Activated CD4-positive, alpha-beta T cell treated with anti-CD3 and anti-CD28 coated beads, Interleukin-2, amount 50 U/mL, for 4 hours (primary cell): ENCODE measurements at regions not wholly inside any gene's neighbourhood (a gene's known extent, or its start where the extent isn't known, plus 50 kb on each side); places are given as distances from the start of the nearest gene placed in this dataset.
"Not testable (repeated sequence)": the region's sequence is repeated elsewhere in the genome, so short reads cannot be mapped to it uniquely, and the experiment has no call there.

Source experiments
- DNase-seq, 2 experiments: peaks; one replicate each; pipeline ENCODE4 v3.0.0-alpha.2; 2020

DNA sequence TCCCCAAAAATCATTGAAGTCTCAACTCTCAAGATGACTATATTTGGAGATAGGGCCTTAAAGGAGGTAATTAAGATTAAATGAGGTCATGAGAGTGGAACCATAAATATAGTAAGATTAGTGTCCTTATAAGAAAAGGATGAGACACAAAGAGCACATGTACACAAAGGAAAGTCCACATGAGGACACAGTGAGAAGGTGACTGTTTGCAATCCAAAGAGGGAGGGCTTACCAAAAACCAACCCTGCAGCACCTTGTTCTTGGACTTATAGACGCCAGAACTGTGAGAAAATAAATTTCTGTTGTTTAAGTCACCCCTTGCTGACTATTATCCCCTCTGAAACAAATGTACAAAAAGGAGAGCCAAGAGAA, 150.4 kb upstream of the SMLR1 start:
- DNase-seq = no peak

DNA sequence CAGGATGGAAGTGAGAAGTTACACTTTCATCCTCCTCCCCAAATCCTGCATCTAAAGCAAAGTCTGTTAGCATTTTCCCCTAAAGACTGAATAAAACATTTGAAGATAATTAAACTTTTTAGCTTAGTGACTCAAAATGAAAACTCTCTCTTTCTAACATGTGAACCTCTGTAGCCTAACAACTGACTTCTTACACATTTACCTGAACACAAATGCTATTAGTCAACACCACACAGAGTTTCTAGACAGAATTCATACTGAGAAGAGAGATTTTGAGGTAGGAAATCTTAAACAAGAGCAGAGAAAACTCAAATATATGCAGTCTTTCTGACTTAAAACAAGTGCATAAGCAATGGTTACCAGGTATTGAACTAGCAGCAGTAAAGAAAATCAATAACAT, 149.9 kb upstream of the SMLR1 start:
- DNase-seq = no peak

DNA sequence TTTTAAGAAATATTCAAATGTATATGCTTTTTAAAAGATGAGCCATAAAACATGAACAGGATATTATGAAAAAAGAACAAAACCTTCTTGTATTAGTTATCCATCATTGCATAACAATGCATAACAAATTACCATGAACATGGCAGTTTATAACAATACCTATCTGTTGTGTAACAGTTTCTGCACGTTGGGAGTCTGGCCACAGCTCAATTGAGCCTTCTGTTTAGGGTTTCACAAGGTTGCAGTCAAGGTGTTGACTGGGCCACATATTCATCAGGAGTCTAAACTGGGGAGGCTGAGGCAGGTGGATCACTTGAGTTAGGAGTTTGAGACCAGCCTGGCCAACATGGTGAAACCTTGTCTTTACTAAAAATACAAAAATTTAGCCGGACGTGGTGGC, 149.4 kb upstream of the SMLR1 start:
- no peak for DNase-seq

DNA sequence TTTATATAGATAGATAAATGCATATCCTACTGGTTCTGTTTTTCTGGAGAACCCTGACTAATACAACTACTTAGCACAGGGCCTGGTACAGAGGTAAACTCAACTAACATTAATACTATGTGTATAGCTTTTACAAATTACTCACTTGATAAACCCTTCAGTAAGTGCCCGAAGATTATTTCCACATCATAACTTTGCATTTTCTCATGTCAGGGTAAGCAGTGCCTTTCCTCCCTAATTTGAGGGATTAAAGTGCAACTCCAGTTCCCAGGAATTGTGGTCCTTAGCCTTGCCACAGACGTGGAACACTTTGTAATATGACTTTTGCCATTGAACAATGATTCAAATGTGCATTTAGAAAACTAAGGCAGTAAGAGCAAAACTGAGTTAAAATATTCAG, 147.5 kb upstream of the SMLR1 start:
- no peak for DNase-seq

DNA sequence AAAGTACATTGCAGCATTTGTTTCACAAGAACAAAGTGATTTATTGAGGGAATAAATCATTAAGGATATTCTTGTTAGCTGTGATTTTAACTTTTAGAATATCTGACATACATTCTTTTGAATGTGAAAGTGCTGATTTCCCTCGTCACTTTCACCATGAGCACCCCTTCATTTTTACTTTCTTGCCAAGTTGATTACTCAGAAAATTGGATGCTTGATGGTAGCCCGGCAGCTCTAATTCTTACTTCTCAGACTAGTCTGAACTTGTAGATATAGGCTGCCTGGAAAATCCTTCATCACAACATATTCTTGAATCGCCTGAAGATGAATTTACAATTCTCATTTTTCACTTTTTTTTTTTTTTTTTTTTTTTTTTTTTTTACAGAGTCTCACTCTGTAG, 147.1 kb upstream of the SMLR1 start:
- no peak for DNase-seq

DNA sequence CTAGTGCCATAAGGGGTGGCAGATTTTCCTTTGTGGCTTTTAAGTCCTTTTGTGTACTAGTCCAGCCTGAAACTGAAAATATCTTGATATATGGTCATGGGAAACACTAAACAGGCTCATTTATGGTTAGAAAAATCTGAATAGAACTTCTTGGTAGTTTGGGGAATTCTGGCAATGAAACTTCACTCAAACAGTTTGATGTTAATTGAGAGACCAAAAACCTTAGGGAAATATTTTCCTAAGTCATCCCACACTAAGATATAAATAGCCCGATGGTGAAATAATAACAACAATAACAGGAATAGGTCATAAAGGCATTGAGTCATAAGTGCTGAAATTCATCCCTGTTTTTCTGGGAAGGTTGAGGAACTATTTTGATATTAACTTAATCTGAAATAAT, 146.2 kb upstream of the SMLR1 start:
- no peak for DNase-seq

DNA sequence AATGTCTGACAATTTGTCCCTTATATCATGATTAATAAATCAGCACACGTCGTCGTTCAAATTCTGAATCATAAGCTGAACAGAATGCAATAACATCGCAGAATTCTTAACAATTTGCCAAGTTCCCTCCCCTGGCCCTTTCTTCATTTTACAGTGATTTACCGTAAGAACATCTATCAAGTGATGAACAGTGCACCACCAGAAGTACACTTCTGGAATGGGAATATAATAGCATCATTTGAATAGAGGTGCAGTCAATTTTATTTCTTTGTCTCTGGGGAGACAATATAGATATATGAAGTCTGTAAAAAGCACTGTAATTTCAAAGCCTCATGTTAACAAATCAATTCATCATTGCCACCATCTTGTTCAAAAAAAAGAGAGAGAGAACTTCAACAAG, 145.1 kb upstream of the SMLR1 start:
- no peak for DNase-seq

DNA sequence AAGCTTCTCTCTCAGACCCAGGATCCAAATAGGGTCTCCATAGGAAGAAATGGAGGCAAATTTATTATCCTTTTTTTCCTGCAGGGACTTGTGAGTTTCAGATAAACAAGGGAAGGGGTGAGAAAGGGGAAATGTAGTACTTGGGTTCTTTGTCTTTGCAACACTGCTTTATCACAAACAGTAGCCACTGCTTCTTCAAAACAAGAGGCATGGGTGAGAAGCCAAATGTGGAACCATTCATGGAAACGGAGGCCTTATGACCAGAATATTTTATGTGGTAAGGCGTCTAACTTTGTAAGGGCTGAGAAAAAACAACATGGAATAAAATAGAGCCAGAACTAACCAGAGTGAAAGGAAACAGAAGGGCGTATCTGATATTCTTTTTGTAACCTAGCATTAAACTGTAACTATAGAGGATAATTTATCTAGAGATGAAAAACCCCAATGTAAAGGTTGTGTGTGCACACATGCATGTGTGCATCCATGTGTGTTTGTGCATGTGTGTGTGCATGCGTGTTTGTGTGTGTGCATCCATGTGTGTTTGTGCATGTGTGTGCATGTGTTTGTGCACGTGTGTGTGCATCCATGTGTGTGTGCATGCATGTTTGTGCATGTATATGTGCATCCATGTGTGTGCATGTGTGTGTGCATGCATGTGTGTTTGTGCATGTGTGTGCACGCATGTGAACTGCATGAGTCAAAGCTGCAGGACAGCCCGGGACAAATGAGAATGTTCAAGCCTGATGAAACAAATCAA, 143.3 kb upstream of the SMLR1 start:
- DNase-seq = no peak

DNA sequence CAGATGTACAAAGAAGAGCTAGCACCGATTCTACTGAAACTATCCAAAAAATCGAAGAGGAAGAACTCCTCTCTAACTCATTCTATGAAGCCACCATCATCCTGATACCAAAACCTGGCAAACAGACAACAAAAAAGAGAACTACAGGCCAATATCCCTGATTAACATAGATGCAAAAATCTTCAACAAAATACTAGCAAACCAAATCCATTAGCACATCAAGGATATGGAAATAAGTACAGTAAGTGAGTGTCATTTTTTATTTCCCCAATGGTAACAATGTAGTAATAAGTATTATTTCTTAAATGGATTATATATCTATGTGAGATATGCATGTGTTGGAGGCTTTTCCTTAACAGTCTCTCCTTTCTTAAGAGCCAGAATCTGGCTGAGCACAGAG, 134.5 kb upstream of the SMLR1 start:
- no peak for DNase-seq

DNA sequence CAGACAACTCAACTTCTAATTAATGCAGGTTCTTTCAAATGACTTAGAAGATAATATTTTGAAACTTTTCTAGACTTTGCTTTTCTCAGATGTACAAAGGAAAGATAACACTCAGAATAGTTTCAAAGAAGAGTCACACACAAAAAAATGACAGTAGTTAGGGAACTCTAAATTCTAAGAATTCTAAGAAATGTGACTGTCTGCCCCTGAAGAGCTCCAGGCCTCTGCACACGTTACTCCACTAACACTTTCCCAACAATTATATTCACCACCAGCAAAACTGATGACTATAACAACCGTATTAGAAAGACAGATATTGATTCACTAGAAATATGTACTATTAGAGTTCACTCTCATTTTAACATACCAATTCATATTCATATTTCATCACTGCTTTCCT, 133.3 kb upstream of the SMLR1 start:
- no peak for DNase-seq

DNA sequence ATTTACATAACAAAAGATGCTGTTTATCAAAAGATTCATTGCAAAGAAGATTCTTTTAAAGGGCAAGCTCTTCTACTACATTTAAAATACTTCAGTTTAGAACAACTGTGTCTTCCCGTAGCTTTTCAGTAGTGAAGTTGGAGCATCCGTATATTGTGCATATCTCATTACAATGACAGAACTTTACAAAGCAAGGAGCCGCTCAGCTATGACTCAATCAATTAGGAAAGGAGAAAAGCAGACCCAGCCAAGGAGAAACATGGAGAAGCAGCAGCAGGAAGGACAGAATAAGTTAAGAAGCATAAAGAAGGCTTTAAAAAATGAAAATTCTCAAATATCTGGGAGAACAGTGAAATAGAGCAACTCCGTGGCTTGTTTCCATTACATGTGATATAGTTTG, 132.6 kb upstream of the SMLR1 start:
- no peak for DNase-seq

DNA sequence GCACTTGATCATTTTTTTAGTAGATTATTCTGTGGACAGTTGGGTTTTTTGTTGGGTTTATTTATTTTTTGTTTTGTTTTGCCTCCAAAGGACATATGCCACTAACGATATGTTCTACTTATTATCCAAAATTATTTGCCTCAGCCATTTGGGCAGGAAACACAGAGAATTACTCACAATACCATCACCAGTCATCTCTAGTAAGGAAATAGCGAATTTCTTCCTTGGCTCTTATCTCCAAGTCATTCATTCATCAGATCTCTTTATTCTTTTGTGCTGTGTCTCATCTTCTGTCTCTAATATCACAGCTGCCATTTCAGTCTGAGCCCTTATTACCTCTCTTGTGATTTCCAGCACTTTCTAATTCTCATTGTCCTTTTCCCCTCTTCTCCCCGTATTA, 130.4 kb upstream of the SMLR1 start:
- no peak for DNase-seq

DNA sequence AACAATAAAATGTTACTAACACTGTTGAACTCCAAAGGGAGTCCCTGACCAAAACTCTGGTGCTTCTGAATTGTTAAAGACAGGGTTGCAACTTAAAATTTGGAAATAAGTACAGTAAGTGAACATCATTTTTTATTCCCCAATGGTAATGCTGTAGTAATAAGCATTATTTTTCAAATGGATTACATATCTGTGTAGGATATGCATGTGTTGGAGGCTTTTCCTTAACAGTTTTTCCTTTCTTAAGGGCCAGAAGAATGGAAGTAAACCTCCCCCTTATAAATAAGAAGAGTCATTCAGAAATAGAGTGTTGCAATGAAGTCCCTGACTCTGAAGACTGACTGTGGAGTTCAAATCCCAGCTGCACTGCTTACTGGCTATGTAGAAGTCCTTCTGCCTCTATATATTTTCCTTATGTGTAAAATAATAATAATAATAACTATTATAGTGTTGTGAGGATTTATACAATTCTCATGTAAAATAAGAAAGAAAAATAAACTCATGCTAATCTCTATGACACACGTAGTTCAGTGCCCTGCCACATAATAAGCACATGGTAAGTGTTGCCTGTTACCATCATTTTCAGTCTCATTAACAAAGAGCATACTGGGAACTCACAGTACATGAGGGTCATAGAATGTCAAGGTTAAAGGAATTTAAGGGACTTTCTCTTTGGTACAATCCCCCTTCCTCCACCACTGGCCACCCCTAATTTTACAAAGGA, 129.8 kb upstream of the SMLR1 start:
- no peak for DNase-seq

DNA sequence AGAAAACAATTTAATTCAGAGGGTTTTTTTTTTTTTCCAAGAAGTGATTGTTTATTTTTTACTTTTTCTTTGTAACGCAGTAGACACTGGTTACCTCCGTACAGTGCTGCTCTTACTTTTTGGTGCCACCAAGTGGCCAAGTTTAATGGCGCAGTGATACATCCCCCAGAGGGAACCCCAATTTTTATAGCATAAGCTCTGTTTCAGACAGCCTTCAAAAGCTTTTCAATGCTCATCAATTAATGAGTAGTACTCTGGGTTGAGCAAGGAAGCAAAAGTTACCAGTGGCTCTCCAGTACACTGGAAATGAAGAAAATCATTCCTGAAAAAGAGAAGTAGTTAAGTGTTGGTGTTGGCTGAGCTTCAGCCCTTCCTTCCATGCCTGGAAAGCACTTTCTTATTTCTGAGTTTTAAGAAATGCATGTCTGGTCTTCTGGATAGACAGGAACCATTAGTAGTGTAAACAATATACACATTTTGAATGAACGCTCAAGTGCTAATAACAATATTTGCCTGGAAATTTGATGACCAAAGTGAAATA, 129.1 kb upstream of the SMLR1 start:
- peak; percentile 47 to 52 for DNase-seq

DNA sequence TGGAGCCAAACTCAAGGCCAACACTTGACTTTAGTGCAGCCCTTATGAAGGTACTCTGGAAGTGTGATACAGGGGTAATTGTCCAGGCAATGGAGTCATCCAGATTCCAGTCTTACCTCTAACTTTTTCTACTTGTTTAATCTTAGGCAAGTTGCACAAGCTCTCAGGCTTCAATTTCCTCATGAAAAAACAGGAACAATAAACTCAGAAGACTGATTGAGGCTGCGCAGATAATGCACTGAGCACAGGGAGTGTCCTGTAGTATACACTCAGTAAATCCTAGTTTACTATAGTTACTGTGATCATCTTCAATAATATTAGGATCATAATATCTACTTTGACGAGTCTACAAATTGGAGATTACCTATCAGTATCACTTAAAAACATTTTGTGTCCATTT, 127.5 kb upstream of the SMLR1 start:
- DNase-seq = no peak

DNA sequence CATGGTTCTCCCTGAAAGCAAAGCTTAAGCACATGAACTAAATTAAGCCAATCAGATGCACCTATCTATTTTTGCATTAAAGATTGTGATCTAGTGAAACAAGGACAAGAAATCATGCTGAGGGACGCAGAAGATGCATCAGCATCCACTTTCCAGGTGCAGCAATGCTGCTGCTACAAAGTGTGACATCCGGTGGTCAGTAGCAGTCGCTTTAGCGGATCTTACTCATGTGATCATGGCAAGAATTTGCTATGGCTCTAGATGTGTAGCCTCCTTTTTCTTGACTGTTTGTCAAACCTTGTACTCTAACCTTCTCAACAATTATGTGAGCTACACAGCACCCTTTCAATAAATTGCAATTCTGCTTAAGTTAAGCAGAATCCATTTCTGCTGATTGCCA, 126.8 kb upstream of the SMLR1 start:
- no peak for DNase-seq

DNA sequence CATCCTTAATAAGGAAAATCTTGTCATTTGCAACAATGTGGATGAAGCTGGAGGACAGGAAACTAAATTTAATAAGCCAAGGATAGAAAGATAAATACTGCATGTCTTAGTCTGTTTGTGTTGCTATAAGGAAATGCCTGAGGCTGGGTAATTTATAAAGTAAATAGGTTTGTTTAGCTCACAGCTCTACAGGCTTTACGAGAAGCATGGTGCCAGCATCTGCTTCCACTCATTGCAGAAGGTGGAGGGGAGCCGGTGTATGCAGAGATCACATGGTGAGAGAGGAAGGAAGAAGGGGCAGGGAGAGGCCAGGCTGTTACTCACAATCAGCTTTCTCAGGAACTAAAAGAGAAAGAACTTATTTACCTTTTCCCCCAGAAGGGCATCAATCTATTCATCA, 118.9 kb upstream of the SMLR1 start:
- no peak for DNase-seq

DNA sequence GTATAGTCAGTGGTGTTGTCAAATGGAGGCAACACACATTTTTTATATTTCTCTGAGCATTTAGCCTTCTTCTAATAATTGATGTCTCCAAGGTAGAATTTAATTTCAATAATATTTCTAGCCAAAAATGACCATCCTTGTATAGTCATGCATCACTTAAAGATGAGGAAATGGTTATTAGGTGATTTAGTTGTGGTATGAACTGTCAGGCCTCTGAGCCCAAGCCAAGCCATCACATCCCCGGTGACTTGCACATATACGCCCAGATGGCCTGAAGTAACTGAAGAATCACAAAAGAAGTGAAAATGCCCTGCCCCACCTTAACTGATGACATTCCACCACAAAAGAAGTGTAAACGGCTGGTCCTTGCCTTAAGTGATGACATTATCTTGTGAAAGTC, 115.6 kb upstream of the SMLR1 start:
- DNase-seq = not testable (repeated sequence)

DNA sequence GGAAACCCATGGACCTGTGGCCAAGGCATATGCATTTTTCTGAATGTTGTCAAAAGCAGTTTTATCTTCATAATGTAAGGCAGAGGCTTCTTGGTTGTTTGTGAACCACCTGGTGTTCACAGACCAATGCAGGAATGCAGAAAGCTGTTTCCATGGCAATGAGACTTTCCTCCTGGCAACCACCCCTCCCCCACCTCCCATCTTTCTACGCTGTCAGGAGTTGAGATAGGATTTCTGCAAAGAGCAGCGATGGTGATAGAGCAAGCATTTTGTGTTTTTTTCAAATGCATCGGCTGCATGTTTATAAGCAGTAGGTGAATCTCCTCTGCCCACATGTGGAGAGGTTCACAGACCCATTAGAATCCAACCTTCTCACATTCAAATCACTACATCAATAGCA, 114.1 kb upstream of the SMLR1 start:
- DNase-seq = no peak

DNA sequence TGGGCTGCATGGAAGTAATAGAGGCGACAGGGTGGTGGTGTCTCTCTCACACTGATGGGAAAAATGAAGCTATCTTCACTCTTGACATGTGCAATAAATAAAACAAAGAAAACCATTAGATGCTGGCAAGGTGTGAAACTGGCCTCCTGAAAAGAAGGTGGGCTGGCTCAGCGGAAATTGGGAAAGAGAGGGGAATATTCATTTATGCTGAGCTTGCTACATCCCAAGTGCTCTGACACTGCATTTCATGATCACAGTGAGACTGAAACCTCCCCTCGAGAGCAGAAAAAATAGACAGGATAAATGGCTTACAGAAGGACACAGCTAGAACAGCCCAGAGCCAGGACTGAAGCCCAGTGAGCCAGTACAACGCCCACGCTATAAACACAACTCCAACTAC, 112.1 kb upstream of the SMLR1 start:
- no peak for DNase-seq

DNA sequence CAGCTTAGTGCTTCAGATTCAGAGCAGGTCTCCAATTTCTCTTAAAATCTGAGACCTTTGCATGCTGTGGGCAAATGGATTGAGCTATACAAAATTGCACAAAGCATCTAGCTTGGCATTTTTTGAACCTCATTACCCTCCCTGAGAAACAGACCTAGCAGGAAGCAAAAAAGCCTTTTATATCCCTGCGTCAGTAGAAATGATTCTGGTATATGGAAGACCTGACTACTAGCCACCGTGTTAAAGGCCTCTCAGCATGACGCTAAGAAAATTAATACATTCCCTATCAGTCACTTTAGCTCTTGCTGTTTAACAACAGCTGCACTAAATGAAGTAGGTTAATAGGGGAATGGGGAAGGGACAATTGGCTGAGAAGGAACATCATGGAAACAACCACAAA, 110.7 kb upstream of the SMLR1 start:
- DNase-seq = no peak

DNA sequence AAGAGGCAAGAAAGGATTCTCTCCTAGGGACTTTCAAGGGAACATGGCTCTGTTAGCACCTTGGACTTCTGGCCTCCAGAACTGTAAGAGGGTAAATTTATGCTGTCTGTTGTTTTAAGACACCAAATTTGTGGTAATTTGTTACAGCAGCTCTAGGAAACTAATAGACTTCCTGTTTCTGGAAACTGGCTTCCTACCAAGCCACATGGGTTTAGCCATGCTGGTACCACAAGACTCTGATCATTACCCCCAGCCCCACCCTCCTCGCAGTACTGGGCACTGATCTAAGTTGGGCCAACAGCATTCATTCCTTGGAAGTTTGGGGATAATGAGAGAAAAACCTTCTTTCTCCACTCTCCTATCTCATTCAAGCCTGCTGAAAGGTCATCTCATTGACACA, 109.5 kb upstream of the SMLR1 start:
- DNase-seq = no peak

DNA sequence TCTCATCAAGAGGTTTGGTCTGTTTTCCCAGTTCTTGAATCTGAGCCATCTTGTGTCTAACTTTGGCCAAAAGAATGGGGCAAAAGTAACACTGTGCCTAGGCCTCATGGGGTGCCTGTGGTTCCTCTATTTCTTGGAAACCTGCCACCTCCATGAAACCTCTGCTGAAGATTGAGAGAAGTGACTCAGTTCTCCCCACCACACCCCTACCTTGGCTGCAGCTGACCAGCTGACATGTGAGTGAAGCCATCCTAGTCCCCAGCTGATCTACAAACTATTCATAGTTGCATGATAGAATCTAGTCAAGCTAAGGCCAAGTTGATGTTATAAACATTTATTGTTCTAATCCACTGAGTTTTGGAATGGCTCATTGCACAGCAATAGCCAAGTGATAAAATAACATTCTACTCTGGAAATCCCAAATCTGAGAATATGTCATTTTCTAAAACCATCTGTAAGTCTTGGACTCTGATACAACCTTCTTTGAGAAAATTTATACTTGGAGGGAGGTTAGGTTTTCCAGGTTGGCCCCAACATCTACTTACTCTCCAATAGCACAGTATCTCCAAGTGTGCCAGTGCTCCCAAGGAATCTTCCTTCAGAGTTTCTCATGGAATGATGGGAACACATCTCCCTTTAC, 107.0 kb upstream of the SMLR1 start:
- DNase-seq = no peak

DNA sequence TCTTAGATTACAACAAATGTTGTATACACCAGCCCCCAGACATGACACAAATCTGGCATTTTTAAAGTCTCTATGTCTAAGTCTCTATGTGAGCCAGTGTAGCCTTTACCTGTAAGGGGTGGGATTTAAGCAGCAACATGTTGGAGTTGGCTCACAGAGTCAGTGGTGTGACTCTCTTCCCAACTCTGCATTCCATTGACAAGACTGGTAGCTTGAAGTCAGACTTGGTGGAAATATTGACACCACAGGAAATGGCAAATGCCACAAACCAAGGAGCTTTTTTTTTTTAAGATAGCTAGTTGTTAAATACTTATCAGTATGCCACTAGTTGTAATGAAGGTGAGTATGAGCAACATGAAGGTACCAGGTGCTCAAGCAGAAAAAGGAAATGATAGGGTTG, 103.1 kb upstream of the SMLR1 start:
- DNase-seq = no peak
